DND-41 (cell line): ENCODE measurements at regions not wholly inside any gene's neighbourhood (a gene's known extent, or its start where the extent isn't known, plus 50 kb on each side); places are given as distances from the start of the nearest gene placed in this dataset.

Experiments used
- ATAC-seq: fragments of 200-7000 bp; cut with Tn5 transposase; 3 replicates; pipeline ENCODE4 v1.9.1; 2021; ENCODE audit warnings: low read depth; ENCODE audit not compliant: insufficient read depth
- DNase-seq: peaks from one replicate; pipeline ENCODE4 v3.0.0-alpha.2; 2020
- H2AFZ ChIP-seq: 2 replicates; pipeline ENCODE4 v1.6.0; 2012; ENCODE audit warnings: low read depth, low read length
- H3K27ac ChIP-seq: 2 replicates; pipeline ENCODE4 v1.5.1; 2012; ENCODE audit warnings: low read length, inconsistent platforms
- H3K27me3 ChIP-seq: fragments of 200-600 bp; sonication (generic); 2 replicates; pipeline ENCODE4 v1.6.0; 2012; ENCODE audit warnings: low read length, mild to moderate bottlenecking, inconsistent platforms; ENCODE audit not compliant: insufficient read depth, poor library complexity
- H3K36me3 ChIP-seq: 2 replicates; pipeline ENCODE4 v1.5.1; 2012; ENCODE audit warnings: low read length, inconsistent platforms; ENCODE audit not compliant: insufficient read depth
- H3K4me1 ChIP-seq: 2 replicates; pipeline ENCODE4 v1.5.1; 2012; ENCODE audit warnings: mild to moderate bottlenecking, low read length; ENCODE audit not compliant: insufficient read depth
- H3K4me2 ChIP-seq: 2 replicates; pipeline ENCODE4 v1.6.0; 2012; ENCODE audit warnings: mild to moderate bottlenecking, moderate library complexity, low read length, inconsistent platforms; ENCODE audit not compliant: insufficient read depth
- H3K4me3 ChIP-seq, 2 experiments: fragments of 200-600 bp in 1 of 2; shearing (Covaris generic) in 1 of 2; 2 replicates each; pipeline ENCODE4 v1.5.1; 2012 to 2016; ENCODE audit warnings: inconsistent platforms in 2 of 2, low read length in 2 of 2, mild to moderate bottlenecking in 2 of 2, low read depth in 1 of 2, moderate library complexity in 1 of 2
- H3K79me2 ChIP-seq: 2 replicates; pipeline ENCODE4 v1.6.0; 2012; ENCODE audit warnings: low read length, inconsistent platforms; ENCODE audit not compliant: insufficient read depth
- H3K9ac ChIP-seq: 2 replicates; pipeline ENCODE4 v1.6.0; 2012; ENCODE audit warnings: low read depth, mild to moderate bottlenecking, inconsistent platforms, low read length, moderate library complexity
- H3K9me3 ChIP-seq: 2 replicates; pipeline ENCODE4 v1.5.1; 2012; ENCODE audit warnings: low read length, moderate library complexity, mild to moderate bottlenecking, inconsistent platforms; ENCODE audit not compliant: insufficient read depth, severe bottlenecking
- H4K20me1 ChIP-seq: 2 replicates; pipeline ENCODE4 v1.6.0; 2012; ENCODE audit warnings: low read length; ENCODE audit not compliant: insufficient read depth
- CTCF ChIP-seq: IDR thresholded peaks from 2 replicates; pipeline ENCODE4 v1.5.1; 2012; ENCODE audit warnings: borderline replicate concordance, low read length, moderate library complexity, mild to moderate bottlenecking; ENCODE audit not compliant: poor library complexity, severe bottlenecking; ENCODE audit errors: extremely low read depth
- EZH2 ChIP-seq: IDR thresholded peaks from 3 replicates; pipeline ENCODE4 v1.6.1; 2012; ENCODE audit warnings: borderline replicate concordance, low read depth, mild to moderate bottlenecking, moderate library complexity, low read length, inconsistent platforms; ENCODE audit not compliant: severe bottlenecking

GRCh38 chr19:31602548-31602947 lies 253.3 kb upstream of the TSHZ3 start:
- Histone ChIP-seq H3K27me3 (no peaks in the 10 kb centered on the region), H3K4me2 (no peak overlapping the region), H2AFZ (no peak overlapping the region), H3K4me3 (no peak overlapping the region), H3K4me1 (no peaks in the 10 kb centered on the region), H3K36me3 (no peaks in the 10 kb centered on the region), H4K20me1 (no peaks in the 10 kb centered on the region), H3K9ac (no peak overlapping the region), H3K9me3 (no peaks in the 10 kb centered on the region), H3K27ac (no peak overlapping the region), H3K79me2 (no peaks in the 10 kb centered on the region)
- ATAC-seq (no peak), DNase-seq (no peak)
- TF ChIP-seq EZH2 (no peak), CTCF (no peak)

- Histone ChIP-seq H4K20me1 (no peaks in the 10 kb centered on the region), H3K36me3 (no peaks in the 10 kb centered on the region), H3K27me3 (no peaks in the 10 kb centered on the region), H2AFZ (no peak overlapping the region), H3K27ac (no peak overlapping the region), H3K9ac (no peak overlapping the region), H3K79me2 (no peaks in the 10 kb centered on the region), H3K4me3 (no peak overlapping the region), H3K9me3 (no peaks in the 10 kb centered on the region), H3K4me1 (no peaks in the 10 kb centered on the region), H3K4me2 (no peak overlapping the region)
- no peak for ATAC-seq
- DNase-seq, result no peak
- no peak for TF ChIP-seq EZH2
- no peak for TF ChIP-seq CTCF
Measured at GRCh38 chr19:31604493-31605040, 255.3 kb upstream of the TSHZ3 start.

GRCh38 chr19:31610018-31610417 lies 260.8 kb upstream of the TSHZ3 start:
- Histone ChIP-seq H3K4me2 (no peak overlapping the region), H4K20me1 (no peaks in the 10 kb centered on the region)

More at GRCh38 chr19:31610018-31610417, 260.8 kb upstream of the TSHZ3 start:
- Histone ChIP-seq H3K9me3 (no peaks in the 10 kb centered on the region), H3K4me1 (no peaks in the 10 kb centered on the region), H2AFZ (no peak overlapping the region), H3K79me2 (no peaks in the 10 kb centered on the region), H3K27me3 (no peaks in the 10 kb centered on the region), H3K27ac (no peak overlapping the region), H3K36me3 (no peaks in the 10 kb centered on the region), H3K4me3 (no peak overlapping the region), H3K9ac (no peak overlapping the region)
- DNase-seq (no peak), ATAC-seq (no peak)
- TF ChIP-seq CTCF, result no peak
- TF ChIP-seq EZH2, result no peak
